Large intestine (tissue), 3 donors: ENCODE measurements at regions not wholly inside any gene's neighbourhood (a gene's known extent, or its start where the extent isn't known, plus 50 kb on each side); places are given as distances from the start of the nearest gene placed in this dataset.

ENCODE experiments used
- DNase-seq, 2 donors: peaks; one replicate each; pipeline versions ENCODE4 v3.0.0 to v3.0.0-alpha.2; 2013
- H3K27ac ChIP-seq: one replicate; pipeline ENCODE4 v1.5.1; 2013; ENCODE audit warnings: low read length
- H3K27me3 ChIP-seq: 2 replicates; pipeline ENCODE4 v1.6.1; 2013; ENCODE audit warnings: low read length; ENCODE audit not compliant: control insufficient read depth, insufficient read depth
- H3K36me3 ChIP-seq: 2 replicates; pipeline ENCODE4 v1.6.1; 2013; ENCODE audit warnings: low read length; ENCODE audit not compliant: control insufficient read depth, insufficient read depth
- H3K4me1 ChIP-seq: one replicate; pipeline ENCODE4 v1.6.1; 2013; ENCODE audit warnings: low read length; ENCODE audit not compliant: control insufficient read depth, insufficient read depth
- H3K4me3 ChIP-seq: one replicate; pipeline ENCODE4 v1.5.1; 2013; ENCODE audit warnings: low read length
- H3K9me3 ChIP-seq: one replicate; pipeline ENCODE4 v1.6.1; 2013; ENCODE audit warnings: mild to moderate bottlenecking, low read depth, low read length, moderate library complexity; ENCODE audit not compliant: control insufficient read depth
- WGBS: methylation state at CpG from one replicate; pipeline ENCODE4 v1.1.5; 2013; ENCODE audit warnings: low lambda C conversion rate; ENCODE audit not compliant: insufficient coverage; 5-methylcytosine and 5-hydroxymethylcytosine counted together

GRCh38 chr2:138176862-138177439, 212.7 kb downstream of the HNMT start:
- no peaks in the 10 kb centered on the region for H3K4me1 ChIP-seq
- WGBS = no CpG with 5 or more reads among the region's 5 CpGs

GRCh38 chr2:138177693-138178092, 213.4 kb downstream of the HNMT start:
- no peak for DNase-seq
- no peaks in the 10 kb centered on the region for H3K4me1 ChIP-seq
- H3K9me3 ChIP-seq = no peaks in the 10 kb centered on the region
- H3K4me3 ChIP-seq = no peak overlapping the region
- WGBS = no CpG with 5 or more reads among the region's 2 CpGs
- H3K27ac ChIP-seq = no peak overlapping the region
- no peaks in the 10 kb centered on the region for H3K36me3 ChIP-seq
- no peaks in the 10 kb centered on the region for H3K27me3 ChIP-seq

More at GRCh38 chr2:138176862-138177439, 212.7 kb downstream of the HNMT start:
- Histone ChIP-seq H3K9me3 (no peaks in the 10 kb centered on the region), H3K4me3 (no peak overlapping the region), H3K27me3 (no peaks in the 10 kb centered on the region), H3K27ac (no peak overlapping the region), H3K36me3 (no peaks in the 10 kb centered on the region)
- no peak for DNase-seq

- Histone ChIP-seq H3K36me3 (no peaks in the 10 kb centered on the region), H3K4me1 (no peaks in the 10 kb centered on the region), H3K27me3 (no peaks in the 10 kb centered on the region), H3K9me3 (no peaks in the 10 kb centered on the region), H3K4me3 (no peak overlapping the region), H3K27ac (no peak overlapping the region)
- DNase-seq = no peak
These were observed 216.6 kb downstream of the HNMT start for GRCh38 chr2:138180692-138181386.

- no peak overlapping the region for H3K4me3 ChIP-seq
- H3K27me3 ChIP-seq = no peaks in the 10 kb centered on the region
- WGBS = no CpG with 5 or more reads among the region's 6 CpGs
- no peaks in the 10 kb centered on the region for H3K36me3 ChIP-seq
- no peaks in the 10 kb centered on the region for H3K9me3 ChIP-seq
- H3K4me1 ChIP-seq = no peaks in the 10 kb centered on the region
- DNase-seq = no peak
- H3K27ac ChIP-seq = no peak overlapping the region
These were observed 218.1 kb downstream of the HNMT start for GRCh38 chr2:138182250-138182936.

- Histone ChIP-seq H3K36me3 (no peaks in the 10 kb centered on the region), H3K4me1 (no peaks in the 10 kb centered on the region), H3K9me3 (no peaks in the 10 kb centered on the region), H3K27ac (no peak overlapping the region), H3K27me3 (no peaks in the 10 kb centered on the region), H3K4me3 (no peak overlapping the region)
- no peak for DNase-seq
These were observed 218.7 kb downstream of the HNMT start for GRCh38 chr2:138182937-138183312.

- no peak overlapping the region for H3K27ac ChIP-seq
- DNase-seq = no peak
- no peaks in the 10 kb centered on the region for H3K4me1 ChIP-seq
- 100% methylated on average over 1 of the region's 2 CpGs for WGBS
- H3K27me3 ChIP-seq = no peaks in the 10 kb centered on the region
- H3K36me3 ChIP-seq = no peaks in the 10 kb centered on the region
- H3K4me3 ChIP-seq = no peak overlapping the region
- H3K9me3 ChIP-seq = no peaks in the 10 kb centered on the region
These were observed 219.4 kb downstream of the HNMT start for GRCh38 chr2:138183705-138184104.

GRCh38 chr2:138184428-138184827, 220.2 kb downstream of the HNMT start:
- no peaks in the 10 kb centered on the region for H3K4me1 ChIP-seq
- DNase-seq = no peak
- 100% methylated on average over 1 of the region's 1 CpG for WGBS
- H3K4me3 ChIP-seq = no peak overlapping the region
- no peak overlapping the region for H3K27ac ChIP-seq
- no peaks in the 10 kb centered on the region for H3K27me3 ChIP-seq
- no peaks in the 10 kb centered on the region for H3K9me3 ChIP-seq
- H3K36me3 ChIP-seq = no peaks in the 10 kb centered on the region

GRCh38 chr2:138185827-138186226, 221.6 kb downstream of the HNMT start:
- Histone ChIP-seq H3K36me3 (no peaks in the 10 kb centered on the region), H3K27me3 (no peaks in the 10 kb centered on the region), H3K27ac (no peak overlapping the region), H3K4me1 (no peaks in the 10 kb centered on the region), H3K4me3 (no peak overlapping the region), H3K9me3 (no peaks in the 10 kb centered on the region)
- no peak for DNase-seq
- no CpG with 5 or more reads among the region's 5 CpGs for WGBS

- no peak for DNase-seq
- no peak overlapping the region for H3K27ac ChIP-seq
- no peaks in the 10 kb centered on the region for H3K27me3 ChIP-seq
- H3K36me3 ChIP-seq = no peaks in the 10 kb centered on the region
- 100% methylated on average over 4 of the region's 5 CpGs for WGBS
- no peaks in the 10 kb centered on the region for H3K9me3 ChIP-seq
- no peak overlapping the region for H3K4me3 ChIP-seq
- H3K4me1 ChIP-seq = no peaks in the 10 kb centered on the region
These were observed 222.9 kb downstream of the HNMT start for GRCh38 chr2:138187221-138187620.

- Histone ChIP-seq H3K4me3 (no peak overlapping the region), H3K36me3 (no peaks in the 10 kb centered on the region), H3K27ac (no peak overlapping the region), H3K9me3 (no peaks in the 10 kb centered on the region), H3K4me1 (no peaks in the 10 kb centered on the region), H3K27me3 (no peaks in the 10 kb centered on the region)
- 96% methylated on average over 2 of the region's 2 CpGs for WGBS
- no peak for DNase-seq
These were observed 226.7 kb downstream of the HNMT start for GRCh38 chr2:138190999-138191398.
